ENCODE measurements at regions not wholly inside any gene's neighbourhood (a gene's known extent, or its start where the extent isn't known, plus 50 kb on each side); places are given as distances from the start of the nearest gene placed in this dataset.

- TF ChIP-seq FOSB (CRISPR knock-in tag; IDR thresholded peaks at IDR 0.05): no peak
- TF ChIP-seq, protein P1, sequence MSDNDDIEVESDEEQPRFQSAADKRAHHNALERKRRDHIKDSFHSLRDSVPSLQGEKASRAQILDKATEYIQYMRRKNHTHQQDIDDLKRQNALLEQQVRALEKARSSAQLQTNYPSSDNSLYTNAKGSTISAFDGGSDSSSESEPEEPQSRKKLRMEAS (IDR thresholded peaks at IDR 0.05): no peak
- no peak for TF ChIP-seq CTCF (IDR thresholded peaks at IDR 0.05)
- no peak for TF ChIP-seq EP300 (IDR thresholded peaks at IDR 0.05)
- no peak for TF ChIP-seq POLR2A (IDR thresholded peaks at IDR 0.05; ENCODE audit: low read length)
- no peak for TF ChIP-seq ESRRA (IDR thresholded peaks at IDR 0.05; ENCODE audit: borderline replicate concordance, low read length)
- TF ChIP-seq E2F6 (IDR thresholded peaks at IDR 0.05; ENCODE audit: borderline replicate concordance, low read depth): no peak
These were observed 68.2 kb upstream of the FAM181A start for GRCh38 chr14:93858896-93859295.

Data from A549 (cell line).